Upper lobe of left lung (tissue), 6 donors: ENCODE measurements at regions not wholly inside any gene's neighbourhood (a gene's known extent, or its start where the extent isn't known, plus 50 kb on each side); places are given as distances from the start of the nearest gene placed in this dataset.
"Not testable (repeated sequence)": the region's sequence is repeated elsewhere in the genome, so short reads cannot be mapped to it uniquely, and the experiment has no call there.

ENCODE experiments used
- ATAC-seq, 2 donors: fragments of 200-7000 bp; cut with Tn5 transposase; one replicate each; pipeline ENCODE4 v1.9.1; 2022; ENCODE audit warnings: mild to moderate bottlenecking in 2 of 2, moderate library complexity in 2 of 2; ENCODE audit not compliant: low FRiP score in 2 of 2
- DNase-seq, 2 donors: peaks; one replicate each; pipeline ENCODE4 v3.0.0-alpha.2; 2019 to 2020
- H3K27ac ChIP-seq, 4 donors: fragments of 200-600 bp; sonication (generic); one replicate each; pipeline ENCODE4 v1.5.1; 2016 to 2019
- H3K27me3 ChIP-seq, 4 donors: fragments of 200-600 bp; sonication (generic); one replicate each; pipeline ENCODE4 v1.5.1; 2017 to 2019
- H3K36me3 ChIP-seq, 4 donors: fragments of 200-600 bp; sonication (generic); one replicate each; pipeline ENCODE4 v1.5.1; 2016 to 2019
- H3K4me1 ChIP-seq, 4 donors: fragments of 200-600 bp; sonication (generic); one replicate each; pipeline ENCODE4 v1.5.1; 2018 to 2019
- H3K4me3 ChIP-seq, 4 donors: fragments of 200-600 bp; sonication (generic); one replicate each; pipeline ENCODE4 v1.5.1; 2017 to 2019; ENCODE audit warnings: mild to moderate bottlenecking in 2 of 4, moderate library complexity in 1 of 4
- H3K9me3 ChIP-seq, 4 donors: fragments of 200-600 bp; sonication (generic); one replicate each; pipeline ENCODE4 v1.5.1; 2018 to 2019
- EP300 ChIP-seq, 4 donors: sonication (generic); formaldehyde crosslinking; IDR thresholded peaks; one replicate each; pipeline ENCODE4 v1.5.1; 2017; ENCODE audit warnings: antibody characterized with exemption in 4 of 4, control low read depth in 2 of 4
- POLR2A ChIP-seq, 4 donors: fragments of 450-650 bp; IDR thresholded peaks; one replicate each; pipeline ENCODE4 v1.5.1; 2016 to 2017; ENCODE audit warnings: antibody characterized with exemption in 4 of 4, mild to moderate bottlenecking in 2 of 4
- POLR2AphosphoS5 ChIP-seq, 2 donors: sonication (generic); formaldehyde crosslinking; IDR thresholded peaks; one replicate each; pipeline ENCODE4 v1.5.1; 2017; ENCODE audit warnings: antibody characterized with exemption in 2 of 2
- WGBS, 2 donors: methylation state at CpG; one replicate each; pipeline ENCODE4 v1.1.5; 2017 to 2018; 5-methylcytosine and 5-hydroxymethylcytosine counted together
- TF ChIP-seq, protein P1 (sequence below), 6 experiments: fragments of 450-650 bp in 4 of 6; fragments of 200-600 bp in 2 of 6; sonication (generic) in 2 of 6; IDR thresholded peaks; one replicate each; pipeline ENCODE4 v1.5.1; 2016 to 2019; ENCODE audit warnings: antibody characterized with exemption in 6 of 6
- donor health status: DM: no; HTN: no; CAD: no; lungs with moderate emphysema.
- donor health status: DM: no; HTN: yes; CAD: no; lungs with severe emphysema.

DNA sequence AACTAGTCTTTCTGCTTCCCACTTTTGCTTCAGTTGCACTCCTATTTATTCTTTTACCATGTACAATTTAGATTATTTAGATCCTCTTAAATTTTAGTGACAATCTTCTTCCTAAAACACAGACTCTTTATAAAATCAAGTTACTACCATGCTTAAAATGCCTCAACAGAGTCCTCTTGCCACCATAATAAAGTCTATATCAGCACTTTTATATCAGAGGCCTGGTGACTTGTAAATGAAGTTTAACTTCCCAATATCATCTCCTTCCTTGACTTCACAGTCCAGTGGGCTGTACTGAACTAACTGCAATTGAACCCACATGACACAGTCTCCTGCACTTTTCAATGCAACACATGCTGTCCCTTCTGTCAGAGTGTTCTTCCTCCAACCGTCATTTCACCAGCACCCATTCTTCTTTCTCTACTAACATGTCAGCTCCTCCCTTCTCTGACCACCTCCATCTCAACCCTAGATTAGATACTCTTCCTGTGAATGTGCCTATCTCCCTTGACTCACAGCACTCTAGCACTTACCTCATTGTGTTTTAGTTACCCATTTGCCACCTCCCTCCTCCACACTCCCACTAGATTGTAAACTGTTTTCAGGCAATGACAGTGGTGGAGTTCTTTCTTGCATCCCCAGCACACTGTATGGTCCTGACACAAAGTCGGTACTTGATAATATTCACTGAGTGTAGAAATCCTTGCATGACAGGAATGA is 414.9 kb downstream of the SATB2 start:
- Histone ChIP-seq H3K9me3 (no peaks in the 10 kb centered on the region), H3K27me3 (no peaks in the 10 kb centered on the region), H3K4me1 (no peaks in the 10 kb centered on the region), H3K27ac (no peak overlapping the region), H3K36me3 (no peaks in the 10 kb centered on the region), H3K4me3 (no peak overlapping the region)
- WGBS, 2 donors = 71 to 92% methylated on average over 2 of the region's 2 CpGs
- ATAC-seq (peak in 1 of 2 donors; percentile 34), DNase-seq (no peak)
- no peak for TF ChIP-seq EP300 (IDR thresholded peaks at IDR 0.05)

DNA sequence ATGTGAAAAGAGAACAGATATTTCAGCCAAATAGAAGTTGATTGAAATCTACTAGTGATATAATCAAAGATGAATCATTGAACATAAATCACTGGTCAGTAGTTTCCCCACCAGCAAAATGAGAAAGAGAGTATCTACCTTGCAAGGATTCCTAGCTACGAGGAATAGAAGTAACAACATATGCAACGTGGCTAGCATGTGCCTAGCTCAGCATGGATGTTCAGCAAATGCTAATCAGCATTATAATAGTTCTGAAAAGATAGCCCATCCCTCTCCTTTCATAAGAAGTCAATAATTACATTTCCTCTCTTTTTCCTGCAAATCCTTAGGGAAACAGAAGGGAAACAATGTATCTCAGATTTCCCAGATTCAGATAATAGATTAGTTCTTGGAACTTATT is 417.2 kb downstream of the SATB2 start:
- no peaks in the 10 kb centered on the region for H3K27me3 ChIP-seq
- no peaks in the 10 kb centered on the region for H3K9me3 ChIP-seq
- DNase-seq = no peak
- no peaks in the 10 kb centered on the region for H3K36me3 ChIP-seq
- TF ChIP-seq EP300 (IDR thresholded peaks at IDR 0.05) (no peak), POLR2A (IDR thresholded peaks at IDR 0.05) (no peak), POLR2AphosphoS5 (IDR thresholded peaks at IDR 0.05) (no peak)
- TF ChIP-seq, protein P1, sequence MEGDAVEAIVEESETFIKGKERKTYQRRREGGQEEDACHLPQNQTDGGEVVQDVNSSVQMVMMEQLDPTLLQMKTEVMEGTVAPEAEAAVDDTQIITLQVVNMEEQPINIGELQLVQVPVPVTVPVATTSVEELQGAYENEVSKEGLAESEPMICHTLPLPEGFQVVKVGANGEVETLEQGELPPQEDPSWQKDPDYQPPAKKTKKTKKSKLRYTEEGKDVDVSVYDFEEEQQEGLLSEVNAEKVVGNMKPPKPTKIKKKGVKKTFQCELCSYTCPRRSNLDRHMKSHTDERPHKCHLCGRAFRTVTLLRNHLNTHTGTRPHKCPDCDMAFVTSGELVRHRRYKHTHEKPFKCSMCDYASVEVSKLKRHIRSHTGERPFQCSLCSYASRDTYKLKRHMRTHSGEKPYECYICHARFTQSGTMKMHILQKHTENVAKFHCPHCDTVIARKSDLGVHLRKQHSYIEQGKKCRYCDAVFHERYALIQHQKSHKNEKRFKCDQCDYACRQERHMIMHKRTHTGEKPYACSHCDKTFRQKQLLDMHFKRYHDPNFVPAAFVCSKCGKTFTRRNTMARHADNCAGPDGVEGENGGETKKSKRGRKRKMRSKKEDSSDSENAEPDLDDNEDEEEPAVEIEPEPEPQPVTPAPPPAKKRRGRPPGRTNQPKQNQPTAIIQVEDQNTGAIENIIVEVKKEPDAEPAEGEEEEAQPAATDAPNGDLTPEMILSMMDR (IDR thresholded peaks at IDR 0.05) = no peak
- no peak overlapping the region for H3K27ac ChIP-seq
- 42 to 44% methylated on average over 2 of the region's 2 CpGs for WGBS, 2 donors
- ATAC-seq = no peak
- H3K4me1 ChIP-seq = no peaks in the 10 kb centered on the region
- no peak overlapping the region for H3K4me3 ChIP-seq

DNA sequence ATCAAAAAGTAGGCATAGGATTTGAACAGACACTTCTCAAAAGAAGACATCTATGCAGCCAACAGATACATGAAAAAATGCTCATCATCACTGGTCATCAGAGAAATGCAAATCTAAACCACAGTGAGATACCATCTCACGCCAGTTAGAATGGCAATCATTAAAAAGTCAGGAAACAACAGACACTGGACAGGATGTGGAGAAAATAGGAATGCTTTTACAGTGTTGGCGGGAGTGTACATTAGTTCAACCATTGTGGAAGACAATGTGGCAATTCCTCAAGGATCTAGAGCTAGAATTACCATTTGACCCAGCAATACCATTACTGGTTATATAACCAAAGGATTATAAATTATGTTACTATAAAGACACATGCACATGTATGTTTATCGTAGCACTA is 424.0 kb downstream of the SATB2 start:
- H3K36me3 ChIP-seq = not testable (repeated sequence)
- whole genome bisulfite sequencing, 2 donors = 76 to 87% methylated on average over 3 of the region's 3 CpGs

DNA sequence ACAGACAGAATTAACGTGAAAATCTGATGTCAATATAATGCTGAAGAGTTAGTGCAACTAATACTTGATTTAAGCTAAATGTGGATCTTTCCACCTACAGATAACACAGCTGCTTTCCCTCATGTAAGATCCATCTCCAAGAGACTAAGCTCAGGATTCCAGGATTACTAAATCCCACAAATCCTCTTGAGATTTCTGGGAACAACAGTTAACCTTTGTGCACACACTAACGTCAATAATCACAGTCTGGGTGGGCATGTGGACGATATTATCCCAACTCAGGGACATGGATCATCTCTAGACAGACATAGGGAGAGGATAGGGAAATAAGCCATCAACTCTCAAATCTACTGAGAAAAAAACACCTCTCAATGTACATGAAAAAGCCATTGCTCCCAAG is 432.6 kb downstream of the SATB2 start:
- Histone ChIP-seq H3K4me3 (no peak overlapping the region), H3K9me3 (no peaks in the 10 kb centered on the region), H3K4me1 (no peaks in the 10 kb centered on the region), H3K27me3 (no peaks in the 10 kb centered on the region), H3K36me3 (no peaks in the 10 kb centered on the region), H3K27ac (no peak overlapping the region)
- TF ChIP-seq POLR2A (IDR thresholded peaks at IDR 0.05) (no peak), EP300 (IDR thresholded peaks at IDR 0.05) (no peak), POLR2AphosphoS5 (IDR thresholded peaks at IDR 0.05) (no peak)
- TF ChIP-seq, protein P1 (IDR thresholded peaks at IDR 0.05) = no peak
- no peak for ATAC-seq
- WGBS, 2 donors = 73 to 77% methylated on average over 3 of the region's 3 CpGs
- DNase-seq = no peak

More for the DNA sequence above, 424.0 kb downstream of the SATB2 start:
- not testable (repeated sequence) for H3K27me3 ChIP-seq, H3K4me3 ChIP-seq, H3K27ac ChIP-seq, DNase-seq, ATAC-seq, H3K9me3 ChIP-seq, H3K4me1 ChIP-seq

DNA sequence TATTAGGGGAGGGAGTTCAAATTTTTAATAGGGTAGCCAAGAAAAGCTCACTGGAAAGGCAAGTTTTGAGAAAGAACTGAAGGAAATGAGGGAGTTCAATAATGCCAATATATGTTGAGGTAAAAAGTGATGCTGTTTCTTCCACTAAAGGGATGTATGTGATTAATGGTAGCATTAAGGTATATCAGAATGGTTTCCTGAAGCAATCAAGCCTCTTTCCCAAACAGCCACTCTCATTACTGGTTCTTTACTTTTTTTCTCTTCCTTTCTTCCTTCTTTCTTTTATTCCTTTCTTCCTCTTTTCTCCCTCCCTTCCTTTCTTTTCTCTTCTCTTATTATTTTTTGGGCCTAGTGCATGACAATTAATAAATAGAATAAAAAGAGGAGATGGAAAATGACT is 433.5 kb downstream of the SATB2 start:
- TF ChIP-seq POLR2AphosphoS5 (IDR thresholded peaks at IDR 0.05) (no peak), POLR2A (IDR thresholded peaks at IDR 0.05) (no peak), EP300 (IDR thresholded peaks at IDR 0.05) (no peak)
- TF ChIP-seq, protein P1 (IDR thresholded peaks at IDR 0.05) = no peak
- H3K36me3 ChIP-seq = no peaks in the 10 kb centered on the region
- no peak for ATAC-seq
- H3K4me3 ChIP-seq = no peak overlapping the region
- no peaks in the 10 kb centered on the region for H3K27me3 ChIP-seq
- DNase-seq = no peak
- H3K27ac ChIP-seq = no peak overlapping the region
- H3K9me3 ChIP-seq = no peaks in the 10 kb centered on the region
- no peaks in the 10 kb centered on the region for H3K4me1 ChIP-seq

DNA sequence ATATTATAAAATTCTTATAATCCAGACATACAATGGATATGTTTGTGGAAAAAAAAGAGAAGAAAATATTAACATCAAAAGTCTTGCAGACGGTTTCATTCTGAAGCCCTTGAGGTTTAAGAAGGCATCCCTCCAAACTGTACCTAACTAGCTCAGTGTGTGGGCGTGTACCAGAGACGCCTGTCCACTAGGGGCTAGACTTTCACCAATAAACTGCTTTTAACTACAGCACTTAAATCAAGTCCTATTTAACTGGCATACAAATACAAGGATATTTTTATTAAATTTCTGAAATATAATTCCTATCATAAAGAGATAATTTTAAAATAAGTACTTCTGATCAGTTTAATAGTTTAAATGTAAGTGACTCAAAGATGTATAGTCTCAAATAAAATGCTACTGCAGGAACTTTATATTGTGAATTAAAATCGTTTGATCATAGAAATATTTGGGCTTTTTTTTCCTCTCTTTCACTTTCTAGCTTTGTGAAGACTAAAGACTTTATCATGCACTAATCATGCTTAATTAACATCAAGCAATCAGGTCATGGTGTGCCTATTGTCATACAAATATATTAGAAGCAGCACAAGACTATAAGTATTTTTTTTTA is 437.7 kb downstream of the SATB2 start:
- Histone ChIP-seq H3K27ac (no peak overlapping the region), H3K4me3 (no peak overlapping the region), H3K9me3 (no peaks in the 10 kb centered on the region), H3K27me3 (no peaks in the 10 kb centered on the region), H3K4me1 (no peaks in the 10 kb centered on the region), H3K36me3 (no peaks in the 10 kb centered on the region)
- no peak for DNase-seq
- no peak for ATAC-seq
- TF ChIP-seq, protein P1 (IDR thresholded peaks at IDR 0.05) = peak in 4 of 6 experiments; percentile 8 to 24 (median 13)
- TF ChIP-seq POLR2AphosphoS5 (IDR thresholded peaks at IDR 0.05) = no peak
- no peak for TF ChIP-seq EP300 (IDR thresholded peaks at IDR 0.05)
- no peak for TF ChIP-seq POLR2A (IDR thresholded peaks at IDR 0.05)
- 28 to 37% methylated on average over 4 of the region's 4 CpGs for whole genome bisulfite sequencing, 2 donors
